ENCODE measurements at regions not wholly inside any gene's neighbourhood (a gene's known extent, or its start where the extent isn't known, plus 50 kb on each side); places are given as distances from the start of the nearest gene placed in this dataset.

GRCh38 chr2:36027616-36028015 lies 328.0 kb upstream of the CRIM1 start:
- H3K4me3 ChIP-seq = no peak overlapping the region
- no peaks in the 10 kb centered on the region for H3K27me3 ChIP-seq (replicated peaks; ENCODE audit: insufficient read depth)
- no peaks in the 10 kb centered on the region for H3K4me1 ChIP-seq (replicated peaks)
- DNase-seq (ENCODE audit: low spot score) = no peak
- intact Hi-C loops (cut with DNase I) = no loop called here
- no peaks in the 10 kb centered on the region for H3K9me3 ChIP-seq
- H3K27ac ChIP-seq = no peak overlapping the region
- no peak for TF ChIP-seq POLR2AphosphoS5 (IDR thresholded peaks at IDR 0.05)
- no peak for TF ChIP-seq CTCF (IDR thresholded peaks at IDR 0.05)
- TF ChIP-seq POLR2A (IDR thresholded peaks at IDR 0.05) = no peak
- H3K36me3 ChIP-seq = no peaks in the 10 kb centered on the region
- 70% methylated on average over 2 of the region's 2 CpGs for WGBS

GRCh38 chr2:36013064-36013463 lies 342.5 kb upstream of the CRIM1 start:
- 52% methylated on average over 1 of the region's 1 CpG for WGBS
- H3K27ac ChIP-seq = no peak overlapping the region
- intact Hi-C loops (cut with DNase I) = no loop called here
- TF ChIP-seq POLR2AphosphoS5 (IDR thresholded peaks at IDR 0.05) (no peak), CTCF (IDR thresholded peaks at IDR 0.05) (no peak), POLR2A (IDR thresholded peaks at IDR 0.05) (no peak)
- H3K27me3 ChIP-seq (replicated peaks; ENCODE audit: insufficient read depth) = no peaks in the 10 kb centered on the region
- no peak overlapping the region for H3K4me3 ChIP-seq
- H3K4me1 ChIP-seq (replicated peaks) = no peaks in the 10 kb centered on the region
- H3K36me3 ChIP-seq = no peaks in the 10 kb centered on the region
- DNase-seq (ENCODE audit: low spot score) = no peak
- no peaks in the 10 kb centered on the region for H3K9me3 ChIP-seq

- no peak overlapping the region for H3K4me3 ChIP-seq
- H3K27me3 ChIP-seq (replicated peaks; ENCODE audit: insufficient read depth) = no peaks in the 10 kb centered on the region
- no peaks in the 10 kb centered on the region for H3K36me3 ChIP-seq
- H3K27ac ChIP-seq = no peak overlapping the region
- TF ChIP-seq POLR2AphosphoS5 (IDR thresholded peaks at IDR 0.05) (no peak), CTCF (IDR thresholded peaks at IDR 0.05) (no peak), POLR2A (IDR thresholded peaks at IDR 0.05) (no peak)
- WGBS = 89% methylated on average over 4 of the region's 4 CpGs
- intact Hi-C loops (cut with DNase I) = no loop called here
- H3K4me1 ChIP-seq (replicated peaks) = no peaks in the 10 kb centered on the region
- no peak for DNase-seq (ENCODE audit: low spot score)
- H3K9me3 ChIP-seq = no peaks in the 10 kb centered on the region
Observed at GRCh38 chr2:36006444-36006843, 349.1 kb upstream of the CRIM1 start.

- Histone ChIP-seq H3K27me3 (replicated peaks; ENCODE audit: insufficient read depth) (no peaks in the 10 kb centered on the region), H3K9me3 (no peaks in the 10 kb centered on the region), H3K36me3 (no peaks in the 10 kb centered on the region), H3K27ac (no peak overlapping the region), H3K4me1 (replicated peaks) (no peaks in the 10 kb centered on the region), H3K4me3 (no peak overlapping the region)
- 46% methylated on average over 1 of the region's 1 CpG for whole genome bisulfite sequencing
- TF ChIP-seq POLR2A (IDR thresholded peaks at IDR 0.05) = no peak
- no peak for TF ChIP-seq CTCF (IDR thresholded peaks at IDR 0.05)
- no peak for TF ChIP-seq POLR2AphosphoS5 (IDR thresholded peaks at IDR 0.05)
- intact Hi-C loops (cut with DNase I) = no loop called here
- no peak for DNase-seq (ENCODE audit: low spot score)
Observed at GRCh38 chr2:36002941-36003340, 352.6 kb upstream of the CRIM1 start.

GRCh38 chr2:35997488-35997887 lies 358.1 kb upstream of the CRIM1 start:
- Histone ChIP-seq H3K36me3 (no peaks in the 10 kb centered on the region), H3K4me1 (replicated peaks) (no peaks in the 10 kb centered on the region), H3K4me3 (no peak overlapping the region), H3K27me3 (replicated peaks; ENCODE audit: insufficient read depth) (no peaks in the 10 kb centered on the region), H3K9me3 (no peaks in the 10 kb centered on the region), H3K27ac (no peak overlapping the region)
- intact Hi-C loops (cut with DNase I) = no loop called here
- 95% methylated on average over 2 of the region's 2 CpGs for WGBS
- no peak for TF ChIP-seq CTCF (IDR thresholded peaks at IDR 0.05)
- no peak for DNase-seq (ENCODE audit: low spot score)

Measured in prostate gland (tissue), 2 donors.